HG03439 (cell line): ENCODE measurements at regions not wholly inside any gene's neighbourhood (a gene's known extent, or its start where the extent isn't known, plus 50 kb on each side); places are given as distances from the start of the nearest gene placed in this dataset.
"Not testable (repeated sequence)": the region's sequence is repeated elsewhere in the genome, so short reads cannot be mapped to it uniquely, and the experiment has no call there.

Experiments used
- ATAC-seq: cut with Tn5 transposase; IDR thresholded peaks from one replicate; pipeline ENCODE4 v1.9.1; 2021; ENCODE audit warnings: mild to moderate bottlenecking, moderate library complexity; ENCODE audit not compliant: unreplicated experiment

DNA sequence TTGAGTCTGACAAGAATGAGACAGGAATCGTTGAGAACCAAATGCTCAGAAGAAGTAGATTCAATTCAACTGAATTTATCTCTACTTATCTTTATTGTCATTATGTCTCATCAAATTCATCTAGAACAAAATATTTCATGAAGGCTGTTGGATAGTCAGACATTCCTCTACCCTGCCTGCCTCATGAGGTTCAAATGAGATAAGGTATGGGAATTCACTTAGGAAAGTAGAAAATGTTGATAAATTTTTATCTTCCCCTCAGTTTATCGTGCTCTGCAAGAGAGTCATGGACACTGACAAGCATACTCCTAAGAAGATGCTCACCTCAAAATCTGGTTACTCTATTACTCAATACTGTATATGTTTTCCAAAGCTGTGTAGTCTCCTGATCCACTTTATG, 149.7 kb upstream of the CDIN1 start:
- ATAC-seq = no peak

DNA sequence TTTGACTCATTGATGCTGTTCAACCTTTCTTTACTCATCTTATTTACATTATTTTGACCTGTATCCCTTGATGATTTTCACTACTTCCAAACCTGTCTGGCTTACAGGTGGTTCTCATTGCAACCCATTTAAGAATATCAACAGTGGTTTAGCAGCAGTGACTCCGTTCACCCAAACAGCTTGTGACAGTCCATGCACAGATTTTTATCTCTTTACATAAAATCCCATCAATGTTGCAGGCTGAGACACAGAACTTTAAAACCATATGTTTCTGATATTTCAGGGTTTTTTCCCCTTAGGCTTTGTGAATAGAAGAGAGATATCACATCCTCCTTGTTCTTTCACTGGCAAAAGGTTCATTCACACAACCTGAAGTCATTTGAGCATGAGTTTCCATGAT, 149.1 kb upstream of the CDIN1 start:
- no peak for ATAC-seq

DNA sequence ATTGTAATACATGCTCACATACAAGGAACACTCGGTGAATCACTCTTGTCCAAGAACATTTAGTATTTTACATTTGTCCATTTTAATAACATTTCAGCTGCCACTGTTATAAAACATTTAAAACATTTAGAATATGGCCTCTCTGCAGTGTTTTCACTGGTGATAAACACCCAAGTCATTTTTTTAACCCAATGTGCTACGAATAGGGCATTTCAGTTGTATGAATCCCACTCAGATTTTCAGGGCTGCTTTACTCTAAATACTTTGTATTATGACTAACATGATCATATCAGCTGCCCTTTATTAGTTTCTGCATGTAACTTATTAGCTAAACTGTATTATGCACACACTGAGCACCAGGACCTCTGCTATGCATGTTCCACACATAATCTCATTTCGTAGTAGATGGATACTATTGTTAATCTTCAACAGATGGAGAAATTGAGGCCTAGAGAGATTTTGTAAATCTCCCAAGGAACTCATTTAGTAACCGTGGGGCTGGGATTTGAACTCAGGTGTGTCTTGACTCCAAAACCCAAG, 148.6 kb upstream of the CDIN1 start:
- no peak for ATAC-seq

DNA sequence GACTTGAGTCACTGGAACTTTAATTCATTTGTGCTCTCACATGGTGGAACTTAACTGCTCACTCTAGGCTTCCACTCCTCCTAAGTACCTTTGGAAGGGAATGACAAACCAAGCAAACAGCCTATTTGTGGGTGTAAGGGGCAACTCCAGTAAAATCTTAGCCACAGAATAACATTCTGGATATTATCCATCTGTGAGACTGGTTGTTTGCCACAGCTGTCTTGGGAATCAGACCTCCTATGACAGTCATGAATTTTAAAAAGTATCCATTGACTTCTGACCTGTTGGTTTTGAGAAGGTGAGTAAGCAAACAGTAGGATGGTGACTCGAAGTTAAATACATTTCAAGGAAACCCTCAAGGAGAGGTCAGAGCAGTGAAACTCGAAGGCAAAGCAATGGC, 147.3 kb upstream of the CDIN1 start:
- no peak for ATAC-seq

DNA sequence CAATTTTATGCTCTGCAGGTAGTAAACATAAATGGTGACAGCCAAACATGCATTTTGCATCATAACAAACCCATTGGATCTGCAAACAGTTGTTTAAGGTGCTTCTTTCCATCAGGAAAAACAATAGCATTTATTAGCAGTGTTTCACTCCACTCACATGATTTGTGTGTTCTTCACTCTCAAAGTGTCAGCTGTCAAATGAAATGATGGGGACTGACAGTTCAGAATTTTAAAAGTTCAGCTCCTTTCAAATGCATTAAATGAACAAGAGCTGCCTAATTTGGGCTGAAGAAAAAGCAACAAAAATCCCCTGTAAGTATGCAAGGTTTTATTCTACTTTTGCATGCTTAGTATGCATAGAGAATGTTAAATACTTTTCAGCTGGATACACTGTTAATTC, 145.2 kb upstream of the CDIN1 start:
- ATAC-seq = no peak

DNA sequence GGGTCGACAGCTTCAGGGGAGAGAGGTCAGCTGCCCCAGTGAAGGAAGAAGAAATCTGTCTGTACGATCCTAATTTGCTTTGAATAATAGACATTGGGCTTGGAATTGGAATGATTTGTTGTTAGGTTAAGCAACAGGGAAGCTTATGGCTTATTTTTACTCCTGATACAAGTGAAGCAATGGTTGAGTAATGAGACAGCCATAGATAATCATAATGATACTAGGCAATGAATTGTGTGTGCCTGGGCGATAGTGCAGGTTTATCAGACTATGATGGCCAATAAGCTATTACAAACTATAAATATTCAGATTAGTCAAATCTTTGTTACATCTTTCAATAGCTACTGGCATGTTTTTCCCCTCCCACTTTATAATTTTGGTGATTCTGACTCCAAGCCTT, 140.9 kb upstream of the CDIN1 start:
- ATAC-seq = no peak

DNA sequence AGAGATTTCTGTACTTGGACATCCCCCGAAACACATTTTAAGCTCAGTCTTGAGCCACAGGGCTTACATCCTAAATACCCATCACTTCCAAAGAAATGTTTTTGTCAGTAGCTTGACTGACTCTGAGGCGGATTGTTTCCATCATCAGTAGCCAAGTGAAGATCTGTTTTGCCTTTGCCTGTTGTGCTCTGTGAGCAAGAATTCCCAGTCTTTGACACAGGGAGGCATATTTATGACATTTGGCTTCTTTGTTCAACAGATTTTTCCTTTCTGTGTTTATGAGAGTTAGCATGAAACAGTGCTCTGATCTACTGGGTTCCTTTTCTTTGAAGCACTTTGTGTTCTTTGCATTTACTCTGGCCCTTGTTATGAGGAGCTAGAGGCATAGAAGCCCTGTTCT, 132.1 kb upstream of the CDIN1 start:
- no peak for ATAC-seq

DNA sequence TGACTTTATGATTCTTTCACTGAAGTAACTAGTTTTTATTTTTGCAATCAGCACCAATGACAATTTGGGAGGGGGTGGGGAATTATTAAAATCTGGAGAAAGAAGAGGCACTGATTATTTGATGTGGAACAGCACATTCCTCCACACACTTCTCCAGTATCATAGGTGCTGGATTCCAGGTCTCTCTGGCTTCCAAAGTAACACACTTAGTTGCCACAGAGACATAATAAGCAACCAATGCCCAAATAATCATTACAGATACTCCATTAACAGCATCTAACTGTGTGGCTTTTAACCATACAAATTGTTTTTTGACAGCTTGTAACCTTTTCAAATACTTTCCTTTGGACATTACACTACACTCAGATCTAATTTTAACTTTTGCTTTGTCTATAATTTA, 131.0 kb upstream of the CDIN1 start:
- no peak for ATAC-seq

DNA sequence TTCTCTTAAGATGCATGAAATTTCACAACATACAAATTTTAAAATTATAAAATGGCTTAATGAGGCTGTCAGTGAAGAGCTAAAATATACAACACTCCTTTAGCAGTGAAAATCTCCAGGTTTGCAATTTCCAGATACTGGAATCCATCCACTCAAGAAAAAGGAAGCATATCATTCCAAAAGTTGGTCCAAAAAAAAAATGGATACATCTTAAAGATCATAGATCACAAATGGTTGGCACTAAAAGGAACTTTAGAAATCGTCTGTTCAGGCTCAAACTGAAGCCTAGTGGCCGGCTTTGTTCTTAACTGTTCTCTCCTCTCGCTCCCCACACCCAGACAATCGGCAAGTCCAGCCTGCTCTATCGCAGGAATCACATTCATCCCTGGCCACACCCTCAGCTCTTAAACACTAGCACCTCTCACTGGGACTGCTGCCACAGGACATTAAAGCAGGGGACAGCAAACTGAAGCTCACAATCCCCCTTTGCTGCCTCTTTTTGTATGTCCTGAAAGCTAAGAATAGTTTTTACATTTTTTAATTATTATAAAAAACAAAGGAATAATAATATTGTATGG, 130.3 kb upstream of the CDIN1 start:
- ATAC-seq = no peak

DNA sequence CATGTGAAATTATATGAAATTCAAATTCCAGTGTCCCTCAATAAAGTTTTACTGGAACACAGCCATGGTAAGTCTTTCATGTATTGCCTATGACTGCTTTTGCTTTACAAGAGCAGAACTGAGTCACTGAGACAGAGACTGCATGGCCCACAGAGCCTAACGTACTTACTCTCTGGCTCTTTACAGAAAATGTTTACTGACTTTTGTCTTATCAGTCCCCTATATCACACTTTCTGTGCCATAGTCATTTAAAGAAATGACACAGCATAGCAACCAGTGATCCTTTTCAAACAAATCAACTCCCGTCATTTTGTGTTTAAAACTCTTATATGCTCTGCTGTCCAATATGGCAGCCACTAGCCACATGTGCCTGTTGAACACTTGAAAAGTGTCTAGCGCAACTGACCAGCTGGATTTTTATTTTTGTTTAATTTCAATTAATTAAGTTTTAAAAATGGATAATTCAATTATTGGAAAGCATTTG, 129.7 kb upstream of the CDIN1 start:
- no peak for ATAC-seq

DNA sequence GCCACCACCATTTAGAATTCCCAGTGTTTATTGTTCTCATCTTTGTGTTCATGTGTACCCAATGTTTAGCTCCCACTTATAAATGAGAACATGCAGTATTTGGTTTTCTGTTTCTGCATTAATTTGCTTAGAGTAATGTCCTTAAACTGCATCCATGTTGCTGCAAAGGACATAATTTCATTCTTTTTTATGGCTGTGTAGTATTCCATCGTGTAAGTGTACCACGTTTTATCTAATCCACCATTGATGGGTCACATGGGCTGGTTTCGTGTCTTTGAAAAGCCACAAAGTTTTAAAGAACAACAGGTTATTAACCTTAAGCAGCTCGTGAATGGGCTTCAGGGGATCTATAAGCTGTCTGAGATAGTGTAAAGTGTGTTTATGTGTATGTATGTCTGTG, 125.2 kb upstream of the CDIN1 start:
- not testable (repeated sequence) for ATAC-seq

DNA sequence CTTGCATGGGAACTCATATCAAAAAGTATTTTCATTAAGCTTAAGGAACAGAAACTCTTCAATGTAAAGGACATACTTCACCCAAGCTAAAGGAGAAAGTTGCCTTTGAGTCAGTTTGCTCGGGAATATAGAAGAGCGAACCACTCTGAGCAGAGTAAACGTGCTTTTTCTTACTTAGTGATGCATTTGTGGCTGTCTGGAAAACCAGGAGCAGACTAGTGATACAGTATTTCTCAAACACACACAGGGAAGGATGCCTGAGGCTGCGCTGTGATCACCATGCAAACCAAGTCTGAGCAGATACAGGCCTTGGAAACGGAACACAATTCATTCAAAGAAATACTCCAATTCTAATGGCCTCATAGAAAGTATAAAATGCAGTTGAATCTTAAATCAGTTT, 121.0 kb upstream of the CDIN1 start:
- no peak for ATAC-seq

DNA sequence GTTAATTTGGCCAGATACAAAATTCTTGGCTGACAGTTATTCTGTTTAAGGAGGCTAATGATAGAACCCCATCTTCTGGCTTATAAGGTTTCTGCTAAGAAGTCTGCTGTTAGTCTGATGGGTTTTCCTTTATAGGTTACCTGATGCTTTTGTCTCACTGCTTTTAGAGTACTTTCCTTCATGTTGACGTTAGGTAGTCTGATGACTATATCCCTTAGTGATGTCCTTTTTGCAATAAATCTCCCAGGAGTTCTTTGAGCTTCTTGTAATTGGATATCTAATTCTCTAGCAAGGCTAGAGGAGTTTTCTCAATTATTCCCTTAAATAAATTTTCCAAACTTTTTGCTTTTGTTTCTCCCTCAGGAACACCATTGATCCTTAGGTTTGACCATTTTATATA, 114.1 kb upstream of the CDIN1 start:
- ATAC-seq = no peak

DNA sequence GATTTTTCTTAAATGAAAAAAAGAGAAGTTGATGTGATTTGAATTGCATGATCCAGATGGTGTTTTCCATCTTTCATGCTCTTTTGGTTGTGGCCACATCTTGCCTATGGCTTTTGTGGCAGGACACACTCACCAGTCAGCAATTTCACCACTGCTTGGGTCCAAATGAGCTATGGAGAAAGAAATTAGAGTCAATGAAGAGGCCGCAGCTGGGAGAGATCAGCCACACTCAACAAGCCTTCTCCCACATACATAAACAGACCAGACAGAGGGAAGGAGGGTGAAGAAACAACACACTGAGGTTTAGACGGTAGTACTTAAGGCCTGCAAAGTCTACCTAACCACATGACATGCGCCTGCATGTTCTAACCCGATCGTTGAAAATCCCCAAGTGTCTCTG, 110.7 kb upstream of the CDIN1 start:
- no peak for ATAC-seq

DNA sequence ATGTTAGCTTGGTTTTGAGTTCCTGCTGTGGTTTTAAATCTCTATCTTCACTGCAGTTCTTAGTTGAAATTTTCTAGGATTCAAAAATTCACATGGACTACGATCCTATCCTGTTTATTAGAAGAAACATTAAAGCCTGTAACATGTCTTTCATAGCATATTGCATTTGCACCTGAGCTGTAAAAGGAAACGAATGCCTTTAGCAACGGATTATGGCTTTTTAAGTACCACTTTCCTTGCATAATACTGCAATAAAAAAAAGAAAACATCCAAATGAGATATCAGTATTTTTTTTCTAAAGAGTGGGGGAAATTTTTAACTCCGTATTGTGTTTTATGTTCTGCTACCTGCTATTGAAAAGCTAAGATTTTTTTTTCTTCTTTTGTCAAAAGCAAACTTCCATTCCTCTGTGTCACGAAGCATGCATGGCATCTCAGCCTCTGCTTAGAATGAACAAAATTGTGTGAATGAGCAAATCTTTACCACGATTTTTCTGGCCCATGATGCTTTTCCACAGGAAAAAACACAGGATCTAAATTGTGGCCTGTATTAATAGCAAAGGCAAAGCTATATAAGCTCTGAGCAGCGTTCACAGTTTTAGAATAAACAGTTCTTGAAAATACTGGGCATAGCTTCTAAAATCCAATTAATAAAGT, 110.0 kb upstream of the CDIN1 start:
- ATAC-seq = no peak

DNA sequence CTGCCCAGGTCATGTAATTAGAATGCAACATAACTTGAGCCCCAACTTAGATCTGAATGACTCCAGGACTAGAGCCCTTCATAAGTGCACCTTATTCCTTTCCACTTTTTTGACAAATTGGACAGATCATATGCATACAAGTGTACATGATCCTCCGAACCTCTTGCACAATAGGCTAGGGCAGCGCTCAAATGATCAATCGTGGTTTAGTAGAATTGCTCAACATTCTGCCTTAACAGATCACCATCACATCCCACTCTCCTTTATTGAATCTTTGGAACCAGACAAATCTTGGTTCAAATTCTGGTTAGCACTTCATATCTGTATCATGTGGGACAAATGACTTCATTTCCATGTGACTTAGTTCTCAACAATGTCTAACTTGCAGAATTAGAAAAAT, 106.8 kb upstream of the CDIN1 start:
- ATAC-seq = no peak

DNA sequence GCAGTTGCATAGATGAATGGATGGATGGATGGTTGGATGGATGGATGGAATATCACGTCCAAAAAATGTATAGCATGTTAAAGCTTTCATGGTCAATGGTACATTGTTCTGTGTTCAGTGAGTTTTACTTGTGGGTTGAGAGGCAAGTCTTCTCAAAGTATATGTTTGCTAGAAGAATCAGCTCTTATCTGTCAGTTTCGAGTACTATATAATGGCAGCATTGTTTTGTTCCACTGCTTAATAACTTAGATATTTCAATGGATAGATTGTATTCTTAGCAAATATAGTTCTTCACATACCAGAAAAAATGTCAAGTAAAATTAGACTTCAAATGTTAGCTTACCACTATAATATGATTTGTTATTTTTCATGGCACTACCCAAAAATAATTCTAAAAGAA, 100.9 kb upstream of the CDIN1 start:
- ATAC-seq = no peak

DNA sequence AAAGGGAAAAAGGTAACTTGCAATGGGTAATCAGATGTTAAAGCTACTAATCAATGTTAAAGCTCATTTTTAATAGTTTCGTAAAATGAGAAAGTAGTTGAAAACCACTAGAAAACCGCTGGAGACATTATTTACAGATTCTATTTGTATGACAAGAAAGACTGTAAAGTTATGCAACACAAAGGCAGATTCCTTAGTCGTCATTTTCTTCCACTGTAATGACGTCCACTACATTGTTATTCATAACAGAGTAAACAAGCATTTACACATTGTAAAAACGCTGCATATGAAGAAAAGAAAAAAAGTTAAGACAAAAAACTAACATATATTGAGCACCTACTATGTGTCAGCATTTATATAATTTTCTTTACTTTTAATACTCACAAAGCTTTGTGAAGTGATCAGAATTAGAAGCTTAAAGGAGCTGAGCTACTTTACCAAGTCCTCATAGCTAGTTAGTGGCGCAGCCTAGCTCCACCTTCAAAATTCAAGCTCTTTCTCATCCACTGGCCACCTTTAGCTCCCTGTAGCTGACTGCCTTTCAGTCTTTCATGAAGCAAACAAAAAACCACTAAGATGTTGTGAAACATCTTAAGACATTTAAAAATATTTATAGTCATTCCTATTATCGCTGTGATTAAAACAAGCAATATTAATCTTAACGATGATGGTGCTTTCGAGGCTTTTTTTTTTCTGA, 100.1 kb upstream of the CDIN1 start:
- ATAC-seq = no peak

DNA sequence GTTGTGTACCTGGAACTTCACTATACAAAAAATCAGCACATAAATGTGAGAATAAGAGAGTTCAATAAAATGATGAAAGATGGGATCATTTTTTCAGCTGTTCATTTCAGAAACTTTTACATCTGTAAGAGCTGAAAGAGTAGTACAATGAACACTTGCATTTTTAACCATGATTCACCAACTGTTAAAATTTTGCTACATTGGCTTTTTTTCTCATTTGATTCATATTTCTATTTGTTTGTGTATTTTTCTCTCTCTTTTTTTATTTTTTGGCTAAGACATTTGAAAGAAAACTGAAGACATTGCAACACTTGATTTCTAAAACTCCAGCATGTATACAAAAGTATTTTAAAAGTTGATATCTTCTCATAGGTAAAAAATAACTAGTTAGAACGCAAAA, 98.3 kb upstream of the CDIN1 start:
- no peak for ATAC-seq

DNA sequence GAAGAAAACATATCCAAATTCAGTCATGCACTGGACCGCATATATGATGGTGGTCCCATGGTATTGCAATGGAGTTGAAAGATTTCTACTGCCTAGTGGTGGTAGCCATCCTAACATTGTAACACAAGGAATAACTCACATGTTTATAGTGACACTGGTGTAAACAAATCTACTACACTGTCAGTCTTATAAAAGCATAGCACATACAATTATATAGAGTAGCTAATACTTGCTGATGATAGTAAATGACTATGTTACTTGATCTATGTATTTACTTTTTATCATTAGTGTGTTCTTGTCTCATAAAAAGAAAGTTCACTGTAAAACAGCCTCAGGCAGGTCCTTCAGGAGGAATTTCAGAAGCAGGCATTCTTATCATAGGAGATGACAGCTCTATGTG, 96.0 kb upstream of the CDIN1 start:
- no peak for ATAC-seq

DNA sequence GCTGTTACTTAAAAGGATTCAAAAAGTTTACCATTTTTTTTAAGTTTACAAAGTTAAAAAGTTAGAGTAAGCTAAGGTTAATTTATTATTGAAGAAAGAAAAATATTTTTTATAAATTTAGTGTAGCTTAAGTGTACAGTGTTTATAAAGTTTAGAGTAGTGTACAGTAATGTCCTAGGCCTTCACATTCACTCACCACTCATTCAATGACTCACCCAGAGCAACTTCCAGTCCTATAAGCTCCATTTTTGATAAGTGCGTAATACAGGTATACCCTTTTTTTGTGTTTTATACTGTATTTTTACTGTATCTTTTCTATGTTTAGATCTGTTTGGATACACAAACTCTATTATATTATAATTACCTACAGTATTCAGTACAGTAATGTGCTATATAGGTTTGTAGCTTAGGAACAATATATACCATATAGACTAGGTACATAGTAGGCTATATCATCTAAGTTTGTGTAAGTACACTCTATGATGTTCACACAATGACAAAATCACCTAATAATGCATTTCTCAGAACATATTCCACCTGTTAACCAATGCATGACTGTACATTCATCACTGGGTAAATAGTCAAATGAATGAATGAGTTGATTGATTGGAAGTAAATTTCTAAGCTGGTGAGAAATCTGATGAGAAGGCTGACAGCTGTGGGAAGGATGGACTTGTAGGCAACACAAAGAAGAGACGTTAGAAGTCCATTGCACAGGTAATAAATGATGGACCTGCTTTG, 95.2 kb upstream of the CDIN1 start:
- ATAC-seq = no peak

DNA sequence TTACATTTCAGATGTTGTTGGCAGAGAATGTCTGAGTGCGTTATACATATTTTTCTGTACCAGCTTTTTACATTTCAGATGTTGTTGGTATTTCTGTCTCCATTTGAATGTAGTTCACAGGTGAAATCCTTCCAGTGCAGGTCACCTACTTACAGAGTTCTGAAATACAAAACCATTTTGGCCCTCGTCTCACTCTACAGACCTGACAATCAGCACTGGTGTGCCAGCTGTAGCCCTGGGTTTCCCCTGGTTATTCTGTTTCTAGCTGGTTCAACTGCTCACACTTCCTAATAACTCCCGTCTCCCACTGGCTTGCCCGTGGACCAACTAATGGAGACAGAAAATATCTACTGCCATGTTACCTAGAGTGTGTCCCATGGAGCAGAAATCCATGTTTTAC, 87.5 kb upstream of the CDIN1 start:
- ATAC-seq = no peak
